GM10266 (cell line): ENCODE measurements at regions not wholly inside any gene's neighbourhood (a gene's known extent, or its start where the extent isn't known, plus 50 kb on each side); places are given as distances from the start of the nearest gene placed in this dataset.

ENCODE experiments used
- DNase-seq: peaks from one replicate; pipeline ENCODE4 v3.0.0; 2012; ENCODE audit errors: extremely low spot score
- CTCF ChIP-seq: IDR thresholded peaks from 2 replicates; pipeline ENCODE4 v1.5.1; 2012; ENCODE audit warnings: mild to moderate bottlenecking, low read depth; ENCODE audit not compliant: control insufficient read depth, insufficient read depth; ENCODE audit errors: missing control alignments

GRCh38 chr2:14826518-14826917 is 194.0 kb downstream of the LRATD1 start:
- no peak for DNase-seq

DNA sequence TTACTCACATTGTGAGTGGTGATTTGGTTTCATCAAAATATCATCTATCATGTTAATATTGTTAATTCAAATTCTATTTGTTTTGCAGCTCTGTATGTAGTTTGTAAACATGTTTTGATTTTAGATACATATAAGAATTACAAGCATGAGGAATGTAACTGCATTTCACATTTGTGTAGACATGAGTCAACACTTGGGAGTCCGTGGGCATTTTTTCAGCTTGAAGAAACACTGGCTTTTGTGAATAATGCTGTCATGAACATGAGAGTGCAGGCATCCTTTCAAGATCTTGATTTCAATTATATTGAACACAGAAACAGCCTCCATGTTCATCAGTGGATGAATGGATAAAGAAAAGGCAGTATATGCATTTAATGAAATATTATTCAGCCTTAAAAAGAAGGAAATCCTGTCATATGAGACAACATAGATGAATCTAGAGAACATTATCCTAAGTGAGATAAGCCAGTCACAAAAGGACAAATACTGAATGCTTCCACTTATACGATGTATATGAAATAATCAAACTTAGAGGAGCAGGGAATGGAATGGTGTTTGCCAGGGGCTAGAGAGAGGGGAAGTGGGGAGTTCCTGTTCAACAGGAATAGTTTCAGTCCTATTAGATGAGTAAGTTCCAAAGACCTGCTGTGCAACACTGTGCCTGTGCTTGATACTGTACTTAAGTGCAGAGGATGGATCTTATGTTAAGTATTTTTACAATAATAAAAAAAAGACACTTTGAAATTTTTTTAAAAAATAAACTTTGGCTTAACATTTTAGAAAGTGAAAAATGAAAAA is 194.9 kb downstream of the LRATD1 start:
- no peak for DNase-seq
- no peak for TF ChIP-seq CTCF

More at GRCh38 chr2:14826518-14826917, 194.0 kb downstream of the LRATD1 start:
- no peak for TF ChIP-seq CTCF

DNA sequence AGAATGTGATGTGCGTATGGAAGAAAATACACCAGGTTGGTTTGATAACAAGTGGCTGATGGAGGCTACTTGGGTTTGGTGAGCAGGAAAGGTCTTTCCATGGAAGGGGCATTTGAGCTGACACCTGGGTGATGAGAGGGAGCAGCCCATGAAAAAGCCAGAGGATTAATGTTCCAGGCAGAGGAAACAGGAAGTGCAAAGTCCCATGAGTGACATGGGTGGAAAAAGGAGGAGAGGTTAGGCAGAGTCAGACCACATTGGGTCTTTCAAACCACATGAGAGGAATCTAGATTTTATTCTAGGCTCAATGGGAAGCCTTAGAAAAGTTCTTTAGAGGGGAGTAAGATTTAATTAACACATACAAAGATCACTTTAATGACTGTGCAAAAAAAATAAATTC is 195.7 kb downstream of the LRATD1 start:
- DNase-seq = no peak

DNA sequence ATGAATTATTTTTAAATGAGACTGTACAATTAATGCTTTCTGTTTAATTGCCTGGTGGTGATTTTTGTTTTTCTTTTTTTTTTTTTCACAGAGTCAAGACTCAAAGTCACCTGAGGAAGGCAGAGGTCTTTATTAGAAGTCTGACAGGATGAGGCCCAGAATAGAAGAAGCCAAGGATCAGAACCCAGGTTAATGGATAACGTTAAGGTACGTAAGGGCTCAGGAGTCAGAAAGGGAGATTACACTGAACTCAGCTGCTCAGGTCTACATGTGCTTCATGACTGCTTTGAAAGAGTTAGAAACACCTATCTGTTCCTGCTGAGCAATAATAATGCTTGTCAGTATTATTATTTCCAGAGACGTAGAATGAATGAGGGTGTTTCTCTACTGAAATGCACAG is 196.5 kb downstream of the LRATD1 start:
- no peak for DNase-seq
- no peak for TF ChIP-seq CTCF

More for the DNA sequence above, 195.7 kb downstream of the LRATD1 start:
- TF ChIP-seq CTCF = no peak

GRCh38 chr2:14831458-14831857 is 198.9 kb downstream of the LRATD1 start:
- no peak for TF ChIP-seq CTCF
- DNase-seq = no peak

DNA sequence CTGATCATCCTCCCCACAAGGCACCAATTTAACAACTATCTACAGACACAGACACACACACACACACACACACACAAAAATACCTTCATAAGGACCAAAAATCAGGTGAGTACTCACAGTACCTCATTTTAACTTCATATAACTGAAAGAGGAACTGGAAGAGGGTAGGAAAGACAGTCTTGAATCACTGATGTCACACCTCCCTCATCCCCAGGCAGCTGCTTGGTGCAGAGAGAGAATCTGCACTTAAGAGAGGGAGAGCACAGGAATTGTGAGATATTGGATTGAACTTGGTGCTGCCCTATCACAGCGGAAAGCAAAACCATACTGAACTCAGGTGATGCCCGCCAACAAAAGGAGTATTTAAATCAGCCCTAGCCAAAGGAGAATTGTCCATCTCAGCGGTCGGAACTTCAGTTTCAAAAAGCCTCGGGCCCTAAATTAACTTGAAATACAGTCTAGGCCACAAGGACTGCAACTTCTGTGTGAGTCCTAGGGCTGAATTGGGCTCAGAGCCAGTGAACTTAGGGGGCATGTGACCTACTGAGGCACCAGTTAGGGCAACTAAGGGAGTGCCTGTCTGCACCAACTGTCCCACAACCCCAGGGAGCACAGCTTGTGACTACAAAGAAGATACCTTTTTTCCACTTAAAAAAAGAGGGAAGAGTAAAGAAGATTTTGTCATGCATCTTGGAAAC is 211.1 kb downstream of the LRATD1 start:
- DNase-seq = no peak
- TF ChIP-seq CTCF = no peak

DNA sequence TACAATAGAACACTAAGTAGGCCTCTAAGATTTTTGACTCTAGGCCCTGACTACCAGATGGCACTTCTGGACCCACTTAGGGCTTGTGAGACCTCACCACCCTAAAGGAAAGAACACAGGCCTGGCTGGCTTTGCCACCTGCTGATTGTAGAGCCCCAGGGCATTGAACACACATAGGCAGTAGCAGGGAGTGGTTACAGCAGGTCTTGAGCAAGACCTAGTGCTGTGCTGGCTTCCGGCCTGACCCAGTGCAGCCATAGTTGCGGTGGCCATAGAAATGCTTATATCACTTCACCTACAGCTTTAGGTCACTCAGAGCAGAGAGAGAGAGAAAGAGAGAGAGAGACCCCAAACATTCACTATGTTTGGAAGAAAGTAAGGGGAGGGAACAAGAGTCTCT is 223.2 kb downstream of the LRATD1 start:
- no peak for DNase-seq
- no peak for TF ChIP-seq CTCF
